Epithelial cell of esophagus (primary cell): ENCODE measurements at regions not wholly inside any gene's neighbourhood (a gene's known extent, or its start where the extent isn't known, plus 50 kb on each side); places are given as distances from the start of the nearest gene placed in this dataset.

ENCODE experiments used
- DNase-seq: peaks from one replicate; pipeline ENCODE4 v3.0.0; 2010; ENCODE audit warnings: low read depth
- H3K4me3 ChIP-seq: 2 replicates; pipeline ENCODE4 v1.5.1; 2011; ENCODE audit warnings: mild to moderate bottlenecking, low read length, control low read depth
- TF ChIP-seq, protein P1 (sequence below): IDR thresholded peaks from 2 replicates; pipeline ENCODE4 v1.5.1; 2011; ENCODE audit warnings: low read depth, mild to moderate bottlenecking, low read length, control low read depth, inconsistent platforms; ENCODE audit not compliant: insufficient read depth; ENCODE audit errors: missing control alignments

DNA sequence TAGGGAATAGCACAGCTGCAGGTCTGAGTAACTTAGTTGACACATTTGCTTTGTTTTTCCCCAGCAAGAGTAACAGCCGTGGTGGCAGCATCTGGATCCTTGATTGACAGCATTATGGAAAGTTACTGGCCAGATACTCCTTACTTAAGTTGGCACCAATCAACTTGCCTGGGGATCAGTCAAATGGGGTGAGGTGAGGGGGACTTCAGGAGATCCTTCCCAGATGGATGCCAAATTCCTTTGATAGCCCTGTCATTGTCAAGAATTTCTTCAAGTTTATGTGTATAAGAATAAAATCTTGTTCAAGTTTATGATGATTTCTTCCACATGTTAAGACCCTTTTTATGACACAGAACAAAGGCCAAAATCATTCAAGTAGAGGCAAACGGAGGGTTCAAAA, 618.4 kb downstream of the SLC6A15 start:
- TF ChIP-seq, protein P1, sequence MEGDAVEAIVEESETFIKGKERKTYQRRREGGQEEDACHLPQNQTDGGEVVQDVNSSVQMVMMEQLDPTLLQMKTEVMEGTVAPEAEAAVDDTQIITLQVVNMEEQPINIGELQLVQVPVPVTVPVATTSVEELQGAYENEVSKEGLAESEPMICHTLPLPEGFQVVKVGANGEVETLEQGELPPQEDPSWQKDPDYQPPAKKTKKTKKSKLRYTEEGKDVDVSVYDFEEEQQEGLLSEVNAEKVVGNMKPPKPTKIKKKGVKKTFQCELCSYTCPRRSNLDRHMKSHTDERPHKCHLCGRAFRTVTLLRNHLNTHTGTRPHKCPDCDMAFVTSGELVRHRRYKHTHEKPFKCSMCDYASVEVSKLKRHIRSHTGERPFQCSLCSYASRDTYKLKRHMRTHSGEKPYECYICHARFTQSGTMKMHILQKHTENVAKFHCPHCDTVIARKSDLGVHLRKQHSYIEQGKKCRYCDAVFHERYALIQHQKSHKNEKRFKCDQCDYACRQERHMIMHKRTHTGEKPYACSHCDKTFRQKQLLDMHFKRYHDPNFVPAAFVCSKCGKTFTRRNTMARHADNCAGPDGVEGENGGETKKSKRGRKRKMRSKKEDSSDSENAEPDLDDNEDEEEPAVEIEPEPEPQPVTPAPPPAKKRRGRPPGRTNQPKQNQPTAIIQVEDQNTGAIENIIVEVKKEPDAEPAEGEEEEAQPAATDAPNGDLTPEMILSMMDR, result no peak
- DNase-seq, result no peak

DNA sequence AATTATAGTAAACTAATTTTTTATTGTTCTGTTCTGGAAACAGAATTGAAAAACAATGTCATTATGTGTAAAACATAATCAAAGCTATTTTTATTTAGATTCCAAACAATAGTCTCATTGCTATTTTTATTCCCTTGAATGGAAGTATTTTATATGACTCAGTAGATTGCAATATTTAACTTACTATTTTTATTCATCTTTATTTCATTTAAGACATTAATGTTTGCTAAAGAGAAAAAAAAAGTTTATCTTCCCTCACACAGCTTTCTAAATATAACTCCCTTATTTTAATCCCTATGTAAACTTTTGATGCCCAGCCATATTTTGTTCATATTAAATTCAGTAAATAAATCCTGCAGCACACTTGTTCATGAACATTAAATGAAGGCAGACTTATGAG, 622.4 kb downstream of the SLC6A15 start:
- no peak for DNase-seq
- TF ChIP-seq, protein P1, result no peak
- H3K4me3 ChIP-seq, result no peak overlapping the region

More for the DNA sequence above, 618.4 kb downstream of the SLC6A15 start:
- H3K4me3 ChIP-seq, result no peak overlapping the region

DNA sequence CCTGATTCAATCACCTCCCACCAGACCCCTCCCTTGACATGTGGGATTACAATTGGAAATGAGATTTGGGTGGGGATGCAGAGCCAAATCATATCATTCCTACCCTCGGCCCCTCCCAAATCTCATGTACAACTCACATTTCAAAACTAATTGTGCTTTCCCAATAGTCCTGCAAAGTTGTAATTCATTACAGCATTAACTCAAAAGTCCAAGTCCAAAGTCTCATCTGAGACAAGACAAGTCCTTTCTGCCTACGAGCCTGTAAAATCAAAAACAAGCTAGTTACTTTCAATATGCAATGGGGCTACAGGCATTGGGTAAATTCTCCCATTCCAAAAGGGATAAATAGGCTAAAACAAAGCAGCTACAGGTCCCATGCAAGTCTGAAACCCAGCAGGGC, 634.6 kb downstream of the SLC6A15 start:
- no peak overlapping the region for H3K4me3 ChIP-seq
- TF ChIP-seq, protein P1, result no peak
- DNase-seq, result no peak

DNA sequence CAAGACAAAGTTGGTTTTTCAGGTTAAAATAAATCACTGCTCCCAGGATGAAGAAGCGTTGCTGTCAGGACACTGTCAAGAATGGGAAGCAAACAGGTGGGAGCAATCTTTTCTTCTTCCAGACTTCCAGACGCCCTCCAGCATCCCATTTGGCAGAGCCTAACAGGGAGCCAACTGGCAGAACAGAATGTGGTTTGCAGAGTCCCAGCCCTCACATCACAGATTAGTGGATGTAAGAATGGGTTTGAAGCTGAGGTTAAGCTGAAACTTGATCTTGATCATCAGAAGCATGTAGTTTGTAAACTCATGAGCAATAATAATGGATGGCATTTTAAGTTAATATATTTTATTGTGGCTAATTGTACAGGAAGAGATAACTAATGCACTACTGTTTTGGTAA, 636.4 kb downstream of the SLC6A15 start:
- no peak for DNase-seq
- no peak overlapping the region for H3K4me3 ChIP-seq
- TF ChIP-seq, protein P1, result no peak

DNA sequence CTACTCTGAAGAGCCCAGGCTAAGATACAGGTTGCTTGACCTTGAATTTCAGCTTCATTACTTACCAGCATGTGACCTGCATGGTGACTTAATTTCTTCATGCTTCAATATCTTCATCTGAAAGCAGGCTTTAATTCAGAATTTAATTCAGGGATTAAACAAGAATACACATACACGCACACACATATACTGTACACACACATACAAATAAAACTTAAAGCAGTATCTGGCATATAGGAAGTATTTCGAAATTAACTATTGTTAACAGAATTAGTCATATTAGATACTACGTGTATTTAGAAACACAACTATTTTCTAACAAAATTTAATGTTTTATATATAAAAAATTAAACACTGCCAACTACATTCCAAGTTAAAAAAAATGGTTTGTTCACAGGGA, 640.3 kb downstream of the SLC6A15 start:
- H3K4me3 ChIP-seq, result no peak overlapping the region
- TF ChIP-seq, protein P1, result no peak
- peak; percentile 30 for DNase-seq

DNA sequence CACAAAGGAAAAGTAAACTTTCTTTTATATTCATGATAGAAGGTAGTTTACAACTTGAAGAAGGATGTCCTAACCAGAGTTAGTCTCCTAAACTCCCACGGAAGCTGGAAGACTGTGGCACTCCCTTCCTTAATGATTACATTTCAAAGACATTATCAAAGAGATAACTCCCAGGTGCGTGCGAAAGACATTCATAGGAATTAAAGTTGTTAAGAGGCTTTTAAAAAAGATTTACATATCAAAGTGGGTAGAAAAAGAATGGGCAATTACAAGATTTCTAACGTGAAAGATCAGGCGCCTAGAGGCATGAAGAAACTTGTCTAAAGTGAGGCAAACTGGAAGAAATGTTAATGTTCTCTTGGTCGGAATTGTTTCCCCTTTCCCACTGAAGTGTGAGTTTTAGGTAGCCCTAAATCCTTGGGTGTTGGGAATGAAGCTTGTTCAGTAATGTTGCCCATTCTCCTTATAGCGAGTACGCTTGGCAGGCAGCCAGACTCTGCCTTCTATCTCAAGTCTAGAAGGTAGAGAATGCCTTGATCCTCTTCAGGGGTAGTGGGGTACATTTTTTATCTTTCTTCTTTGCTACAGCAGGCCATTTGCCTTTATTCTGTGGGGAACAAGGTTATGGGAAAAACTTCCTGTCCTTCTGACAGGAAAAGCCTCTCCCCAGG, 642.0 kb downstream of the SLC6A15 start:
- H3K4me3 ChIP-seq, result no peak overlapping the region
- TF ChIP-seq, protein P1, result no peak
- peak; percentile 30 for DNase-seq

DNA sequence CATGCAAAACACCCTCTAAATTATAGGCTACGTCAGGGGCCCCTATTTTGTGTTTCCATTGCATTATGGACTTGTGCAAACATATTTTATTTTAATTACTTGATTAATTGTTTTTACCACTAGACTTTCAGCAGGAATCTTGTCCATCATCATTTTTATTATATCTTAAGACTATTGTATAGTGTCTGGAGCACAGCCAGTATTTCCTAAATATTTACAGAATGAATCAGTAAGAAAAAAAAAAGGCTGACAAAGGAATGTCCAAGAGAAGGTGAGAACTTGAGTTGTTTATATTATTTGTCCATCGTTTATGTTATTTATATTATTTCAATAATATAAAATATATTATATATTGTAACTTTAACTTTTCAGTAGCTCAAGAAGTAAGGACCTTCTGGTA, 664.7 kb downstream of the SLC6A15 start:
- DNase-seq, result no peak
- TF ChIP-seq, protein P1, result no peak
- no peak overlapping the region for H3K4me3 ChIP-seq
